DND-41 (cell line): ENCODE measurements at regions not wholly inside any gene's neighbourhood (a gene's known extent, or its start where the extent isn't known, plus 50 kb on each side); places are given as distances from the start of the nearest gene placed in this dataset.

ENCODE experiments used
- ATAC-seq: fragments of 200-7000 bp; cut with Tn5 transposase; 3 replicates; pipeline ENCODE4 v1.9.1; 2021; ENCODE audit warnings: low read depth; ENCODE audit not compliant: insufficient read depth
- DNase-seq: peaks from one replicate; pipeline ENCODE4 v3.0.0-alpha.2; 2020
- H2AFZ ChIP-seq: 2 replicates; pipeline ENCODE4 v1.6.0; 2012; ENCODE audit warnings: low read depth, low read length
- H3K27ac ChIP-seq: 2 replicates; pipeline ENCODE4 v1.5.1; 2012; ENCODE audit warnings: low read length, inconsistent platforms
- H3K27me3 ChIP-seq: fragments of 200-600 bp; sonication (generic); 2 replicates; pipeline ENCODE4 v1.6.0; 2012; ENCODE audit warnings: low read length, mild to moderate bottlenecking, inconsistent platforms; ENCODE audit not compliant: insufficient read depth, poor library complexity
- H3K36me3 ChIP-seq: 2 replicates; pipeline ENCODE4 v1.5.1; 2012; ENCODE audit warnings: low read length, inconsistent platforms; ENCODE audit not compliant: insufficient read depth
- H3K4me1 ChIP-seq: 2 replicates; pipeline ENCODE4 v1.5.1; 2012; ENCODE audit warnings: mild to moderate bottlenecking, low read length; ENCODE audit not compliant: insufficient read depth
- H3K4me2 ChIP-seq: 2 replicates; pipeline ENCODE4 v1.6.0; 2012; ENCODE audit warnings: mild to moderate bottlenecking, moderate library complexity, low read length, inconsistent platforms; ENCODE audit not compliant: insufficient read depth
- H3K4me3 ChIP-seq, 2 experiments: fragments of 200-600 bp in 1 of 2; shearing (Covaris generic) in 1 of 2; 2 replicates each; pipeline ENCODE4 v1.5.1; 2012 to 2016; ENCODE audit warnings: inconsistent platforms in 2 of 2, low read length in 2 of 2, mild to moderate bottlenecking in 2 of 2, low read depth in 1 of 2, moderate library complexity in 1 of 2
- H3K79me2 ChIP-seq: 2 replicates; pipeline ENCODE4 v1.6.0; 2012; ENCODE audit warnings: low read length, inconsistent platforms; ENCODE audit not compliant: insufficient read depth
- H3K9ac ChIP-seq: 2 replicates; pipeline ENCODE4 v1.6.0; 2012; ENCODE audit warnings: low read depth, mild to moderate bottlenecking, inconsistent platforms, low read length, moderate library complexity
- H3K9me3 ChIP-seq: 2 replicates; pipeline ENCODE4 v1.5.1; 2012; ENCODE audit warnings: low read length, moderate library complexity, mild to moderate bottlenecking, inconsistent platforms; ENCODE audit not compliant: insufficient read depth, severe bottlenecking
- H4K20me1 ChIP-seq: 2 replicates; pipeline ENCODE4 v1.6.0; 2012; ENCODE audit warnings: low read length; ENCODE audit not compliant: insufficient read depth
- EZH2 ChIP-seq: IDR thresholded peaks from 3 replicates; pipeline ENCODE4 v1.6.1; 2012; ENCODE audit warnings: borderline replicate concordance, low read depth, mild to moderate bottlenecking, moderate library complexity, low read length, inconsistent platforms; ENCODE audit not compliant: severe bottlenecking
- TF ChIP-seq, protein P1 (sequence below): IDR thresholded peaks from 2 replicates; pipeline ENCODE4 v1.5.1; 2012; ENCODE audit warnings: borderline replicate concordance, low read length, moderate library complexity, mild to moderate bottlenecking; ENCODE audit not compliant: poor library complexity, severe bottlenecking; ENCODE audit errors: extremely low read depth

DNA sequence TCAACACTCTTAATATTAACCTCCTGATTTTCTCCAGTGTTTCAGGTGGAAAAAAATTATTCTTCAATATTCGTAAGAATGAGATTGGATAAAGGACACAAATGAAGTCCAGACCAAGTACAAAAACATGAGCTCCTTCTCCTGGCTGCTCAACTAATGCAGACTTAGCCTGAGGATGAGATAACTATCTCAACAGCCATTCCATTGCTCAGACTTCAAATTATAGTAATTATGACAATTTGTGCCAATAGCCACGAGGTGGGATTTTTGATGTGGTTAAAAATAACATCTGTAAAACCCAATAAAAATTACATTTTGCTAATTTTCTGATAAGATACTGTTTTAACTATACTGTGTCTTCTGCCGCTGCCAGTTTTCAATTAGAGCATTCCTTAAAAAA lies 323.6 kb downstream of the SOX2 start:
- H2AFZ ChIP-seq = no peak overlapping the region
- no peaks in the 10 kb centered on the region for H3K4me1 ChIP-seq
- H3K27ac ChIP-seq = no peak overlapping the region
- no peak overlapping the region for H3K4me2 ChIP-seq
- H3K9me3 ChIP-seq = no peaks in the 10 kb centered on the region
- no peak for TF ChIP-seq EZH2
- TF ChIP-seq, protein P1, sequence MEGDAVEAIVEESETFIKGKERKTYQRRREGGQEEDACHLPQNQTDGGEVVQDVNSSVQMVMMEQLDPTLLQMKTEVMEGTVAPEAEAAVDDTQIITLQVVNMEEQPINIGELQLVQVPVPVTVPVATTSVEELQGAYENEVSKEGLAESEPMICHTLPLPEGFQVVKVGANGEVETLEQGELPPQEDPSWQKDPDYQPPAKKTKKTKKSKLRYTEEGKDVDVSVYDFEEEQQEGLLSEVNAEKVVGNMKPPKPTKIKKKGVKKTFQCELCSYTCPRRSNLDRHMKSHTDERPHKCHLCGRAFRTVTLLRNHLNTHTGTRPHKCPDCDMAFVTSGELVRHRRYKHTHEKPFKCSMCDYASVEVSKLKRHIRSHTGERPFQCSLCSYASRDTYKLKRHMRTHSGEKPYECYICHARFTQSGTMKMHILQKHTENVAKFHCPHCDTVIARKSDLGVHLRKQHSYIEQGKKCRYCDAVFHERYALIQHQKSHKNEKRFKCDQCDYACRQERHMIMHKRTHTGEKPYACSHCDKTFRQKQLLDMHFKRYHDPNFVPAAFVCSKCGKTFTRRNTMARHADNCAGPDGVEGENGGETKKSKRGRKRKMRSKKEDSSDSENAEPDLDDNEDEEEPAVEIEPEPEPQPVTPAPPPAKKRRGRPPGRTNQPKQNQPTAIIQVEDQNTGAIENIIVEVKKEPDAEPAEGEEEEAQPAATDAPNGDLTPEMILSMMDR = no peak
- H3K36me3 ChIP-seq = no peaks in the 10 kb centered on the region
- H3K4me3 ChIP-seq = no peak overlapping the region
- ATAC-seq (no peak), DNase-seq (no peak)
- no peaks in the 10 kb centered on the region for H3K27me3 ChIP-seq
- no peaks in the 10 kb centered on the region for H4K20me1 ChIP-seq
- H3K9ac ChIP-seq = no peak overlapping the region
- H3K79me2 ChIP-seq = no peaks in the 10 kb centered on the region

DNA sequence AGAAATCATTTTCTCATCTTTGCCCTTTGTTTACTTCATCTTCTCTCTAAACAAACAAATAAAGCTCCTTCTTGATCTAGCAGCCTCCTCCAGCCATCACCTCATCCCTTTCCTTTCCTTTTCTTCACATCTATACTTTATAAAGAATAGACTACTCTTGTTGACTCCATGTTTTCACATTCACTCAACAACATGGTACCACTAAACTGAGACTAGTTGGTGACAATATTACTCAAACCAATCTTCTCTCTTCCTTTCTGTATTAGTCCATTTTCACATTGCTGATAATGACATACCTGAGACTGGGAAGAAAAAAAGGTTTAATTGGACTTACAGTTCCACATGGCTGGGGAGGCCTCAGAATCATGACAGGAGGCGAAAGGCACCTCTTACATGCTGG lies 324.7 kb downstream of the SOX2 start:
- Histone ChIP-seq H3K4me1 (no peaks in the 10 kb centered on the region), H2AFZ (no peak overlapping the region), H3K27me3 (no peaks in the 10 kb centered on the region), H3K79me2 (no peaks in the 10 kb centered on the region), H3K4me2 (no peak overlapping the region), H3K36me3 (no peaks in the 10 kb centered on the region), H3K4me3 (no peak overlapping the region), H3K27ac (no peak overlapping the region), H3K9ac (no peak overlapping the region), H4K20me1 (no peaks in the 10 kb centered on the region), H3K9me3 (no peaks in the 10 kb centered on the region)
- ATAC-seq = no peak
- no peak for DNase-seq
- TF ChIP-seq EZH2 = no peak
- TF ChIP-seq, protein P1 = no peak

GRCh38 chr3:182041668-182042291 lies 330.1 kb downstream of the SOX2 start:
- DNase-seq = no peak
- Histone ChIP-seq H3K79me2 (no peaks in the 10 kb centered on the region), H2AFZ (no peak overlapping the region), H3K27ac (no peak overlapping the region), H3K9ac (no peak overlapping the region), H4K20me1 (no peaks in the 10 kb centered on the region), H3K4me3 (no peak overlapping the region), H3K36me3 (no peaks in the 10 kb centered on the region), H3K4me1 (no peaks in the 10 kb centered on the region), H3K4me2 (no peak overlapping the region), H3K9me3 (no peaks in the 10 kb centered on the region), H3K27me3 (no peaks in the 10 kb centered on the region)
- TF ChIP-seq, protein P1 = no peak
- TF ChIP-seq EZH2 = no peak
- ATAC-seq = no peak
